Ishikawa (cell line): ENCODE measurements at regions not wholly inside any gene's neighbourhood (a gene's known extent, or its start where the extent isn't known, plus 50 kb on each side); places are given as distances from the start of the nearest gene placed in this dataset.

Experiments
- REST ChIP-seq: IDR thresholded peaks from 2 replicates; pipeline ENCODE4 v1.6.1; 2012; ENCODE audit warnings: low read depth, mild to moderate bottlenecking
- TEAD4 ChIP-seq: IDR thresholded peaks from 2 replicates; pipeline ENCODE4 v1.6.1; 2012

- TF ChIP-seq TEAD4 (no peak), REST (no peak)
Observed at GRCh38 chr10:64976150-64976549, 1454.9 kb downstream of the REEP3 start.
